H9 (cell line): ENCODE measurements at regions not wholly inside any gene's neighbourhood (a gene's known extent, or its start where the extent isn't known, plus 50 kb on each side); places are given as distances from the start of the nearest gene placed in this dataset.

ENCODE experiments used
- DNase-seq: peaks from one replicate; pipeline ENCODE4 v3.0.0-alpha.2; 2017
- H2AFZ ChIP-seq: one replicate; pipeline ENCODE4 v1.6.1; 2013; ENCODE audit warnings: mild to moderate bottlenecking, low read length, control low read depth, moderate library complexity
- H2AK5ac ChIP-seq: 2 replicates; pipeline ENCODE4 v1.6.1; 2013; ENCODE audit warnings: low read length, control low read depth, mixed read lengths; ENCODE audit not compliant: insufficient read length
- H2BK120ac ChIP-seq: one replicate; pipeline ENCODE4 v1.6.1; 2013; ENCODE audit warnings: low read depth, mild to moderate bottlenecking, low read length, control low read depth, inconsistent platforms; ENCODE audit not compliant: poor library complexity, severe bottlenecking
- H2BK12ac ChIP-seq: 2 replicates; pipeline ENCODE4 v1.6.1; 2013; ENCODE audit warnings: low read length, control low read depth, mixed read lengths, low read depth; ENCODE audit not compliant: insufficient read length
- H2BK15ac ChIP-seq: 2 replicates; pipeline ENCODE4 v1.6.1; 2013; ENCODE audit warnings: low read depth, low read length, control low read depth
- H2BK20ac ChIP-seq: one replicate; pipeline ENCODE4 v1.6.1; 2013; ENCODE audit warnings: low read depth, mild to moderate bottlenecking, low read length, control low read depth, inconsistent platforms; ENCODE audit not compliant: poor library complexity, severe bottlenecking
- H2BK5ac ChIP-seq: 2 replicates; pipeline ENCODE4 v1.6.1; 2013; ENCODE audit warnings: low read length, control low read depth, mixed read lengths; ENCODE audit not compliant: insufficient read length
- H3K14ac ChIP-seq: 2 replicates; pipeline ENCODE4 v1.6.1; 2013; ENCODE audit warnings: low read length, control low read depth; ENCODE audit not compliant: insufficient read depth
- H3K18ac ChIP-seq: 2 replicates; pipeline ENCODE4 v1.6.1; 2013; ENCODE audit warnings: low read depth, mild to moderate bottlenecking, mixed read lengths, low read length, control low read depth; ENCODE audit not compliant: insufficient read length
- H3K23ac ChIP-seq: 2 replicates; pipeline ENCODE4 v1.6.1; 2013; ENCODE audit warnings: low read length, control low read depth, mixed read lengths, low read depth; ENCODE audit not compliant: insufficient read length
- H3K23me2 ChIP-seq: 2 replicates; pipeline ENCODE4 v1.6.1; 2013; ENCODE audit warnings: low read depth, mild to moderate bottlenecking, mixed read lengths, low read length, control low read depth; ENCODE audit not compliant: insufficient read length, poor library complexity, severe bottlenecking
- H3K27ac ChIP-seq: 2 replicates; pipeline ENCODE4 v1.5.1; 2013; ENCODE audit warnings: low read length, control low read depth, mixed read lengths, low read depth; ENCODE audit not compliant: insufficient read length
- H3K27me3 ChIP-seq: 2 replicates; pipeline ENCODE4 v1.6.1; 2013; ENCODE audit warnings: low read length, control low read depth, inconsistent platforms; ENCODE audit not compliant: insufficient read depth
- H3K4ac ChIP-seq: 2 replicates; pipeline ENCODE4 v1.6.1; 2013; ENCODE audit warnings: low read depth, mild to moderate bottlenecking, control low read depth, inconsistent platforms, low read length, moderate library complexity
- H3K4me1 ChIP-seq: 2 replicates; pipeline ENCODE4 v1.6.1; 2013; ENCODE audit warnings: low read length, control low read depth, inconsistent platforms; ENCODE audit not compliant: insufficient read depth
- H3K4me2 ChIP-seq: 2 replicates; pipeline ENCODE4 v1.6.1; 2013; ENCODE audit warnings: low read length, control low read depth, mixed read lengths; ENCODE audit not compliant: insufficient read length, insufficient read depth
- H3K56ac ChIP-seq: 2 replicates; pipeline ENCODE4 v1.6.1; 2013; ENCODE audit warnings: low read depth, mild to moderate bottlenecking, mixed read lengths, low read length, control low read depth; ENCODE audit not compliant: insufficient read length
- H3K79me1 ChIP-seq: 2 replicates; pipeline ENCODE4 v1.6.1; 2013; ENCODE audit warnings: low read depth, mild to moderate bottlenecking, moderate library complexity, low read length, control low read depth, inconsistent platforms; ENCODE audit not compliant: insufficient read depth, poor library complexity, severe bottlenecking
- H3K79me2 ChIP-seq: 2 replicates; pipeline ENCODE4 v1.6.1; 2013; ENCODE audit warnings: low read length, control low read depth, inconsistent platforms; ENCODE audit not compliant: insufficient read depth
- H3K9ac ChIP-seq: 2 replicates; pipeline ENCODE4 v1.6.1; 2013; ENCODE audit warnings: low read length, control low read depth, mixed read lengths; ENCODE audit not compliant: insufficient read length; ENCODE audit errors: extremely low read depth
- H3K9me3 ChIP-seq: one replicate; pipeline ENCODE4 v1.6.1; 2013; ENCODE audit warnings: low read depth, low read length, inconsistent platforms; ENCODE audit not compliant: control insufficient read depth
- H3T11ph ChIP-seq: one replicate; pipeline ENCODE4 v1.6.1; 2013; ENCODE audit warnings: mild to moderate bottlenecking, low read length, control low read depth, inconsistent platforms
- H4K20me1 ChIP-seq: one replicate; pipeline ENCODE4 v1.6.1; 2013; ENCODE audit not compliant: control insufficient read depth, insufficient read length, insufficient read depth
- H4K5ac ChIP-seq: 2 replicates; pipeline ENCODE4 v1.6.1; 2013; ENCODE audit warnings: low read depth, mild to moderate bottlenecking, mixed read lengths, low read length, control low read depth; ENCODE audit not compliant: insufficient read length
- H4K8ac ChIP-seq: replicated peaks from 2 replicates; pipeline ENCODE4 v1.6.1; 2013; ENCODE audit warnings: low read length, control low read depth, mixed read lengths, low read depth; ENCODE audit not compliant: insufficient read length
- H4K91ac ChIP-seq: 2 replicates; pipeline ENCODE4 v1.6.1; 2013; ENCODE audit warnings: low read depth, mild to moderate bottlenecking, moderate library complexity, mixed read lengths, low read length, control low read depth; ENCODE audit not compliant: insufficient read length
- H3K27ac Mint-ChIP-seq, 3 experiments: 2 replicates in 2 of 3; 3 replicates in 1 of 3; pipeline ENCODE4 v1.8.0; 2020 to 2021; ENCODE audit warnings: mixed read lengths in 3 of 3, mild to moderate bottlenecking in 1 of 3, moderate library complexity in 1 of 3
- H3K27me3 Mint-ChIP-seq: 2 replicates; pipeline ENCODE4 v1.8.0; 2021; ENCODE audit warnings: low read depth, mild to moderate bottlenecking, moderate library complexity, mixed read lengths
- H3K36me3 Mint-ChIP-seq, 3 experiments: 2 replicates in 2 of 3; 3 replicates in 1 of 3; pipeline ENCODE4 v1.8.0; 2020 to 2021; ENCODE audit warnings: low read depth in 3 of 3, mixed read lengths in 3 of 3; ENCODE audit not compliant: insufficient read depth in 1 of 3
- H3K4me1 Mint-ChIP-seq, 2 experiments: 2 replicates each; pipeline ENCODE4 v1.8.0; 2020; ENCODE audit warnings: mixed read lengths in 2 of 2
- H3K4me3 Mint-ChIP-seq, 2 experiments: 2 replicates in 1 of 2; 3 replicates in 1 of 2; pipeline ENCODE4 v1.8.0; 2020 to 2021; ENCODE audit warnings: mild to moderate bottlenecking in 2 of 2, mixed read lengths in 2 of 2, moderate library complexity in 1 of 2
- H3K9me3 Mint-ChIP-seq, 2 experiments: 2 replicates in 1 of 2; 3 replicates in 1 of 2; pipeline ENCODE4 v1.8.0; 2020; ENCODE audit warnings: mild to moderate bottlenecking in 2 of 2, mixed read lengths in 2 of 2, moderate library complexity in 1 of 2
- CTCF ChIP-seq: fragments of 200-600 bp; sonication (generic); conservative IDR thresholded peaks from 3 replicates; pipeline ENCODE4 v1.8.0; 2021; ENCODE audit warnings: antibody characterized with exemption, mild to moderate bottlenecking
- WGBS: extraction: QIAGEN DNeasy Blood & Tissue Kit; methylation state at CpG from one replicate; pipeline ENCODE4 v1.1.7; 2013; ENCODE audit warnings: missing lambda C conversion rate, low lambda C conversion rate, mixed read lengths; ENCODE audit not compliant: insufficient read length; ENCODE audit errors: extremely low coverage; 5-methylcytosine and 5-hydroxymethylcytosine counted together

- Histone ChIP-seq H2BK15ac (no peak overlapping the region), H2BK120ac (no peak overlapping the region), H4K5ac (no peak overlapping the region), H2BK12ac (no peak overlapping the region), H2AK5ac (no peak overlapping the region), H3K27me3 (no peaks in the 10 kb centered on the region), H4K20me1 (no peaks in the 10 kb centered on the region), H4K91ac (no peak overlapping the region), H3K18ac (no peak overlapping the region), H4K8ac (no peak overlapping the region), H3K23ac (no peak overlapping the region), H3K9ac (no peak overlapping the region), H3T11ph (no peak overlapping the region), H2AFZ (no peak overlapping the region), H3K79me1 (no peaks in the 10 kb centered on the region), H3K27ac (no peak overlapping the region), H3K4ac (no peak overlapping the region), H2BK20ac (no peak overlapping the region), H3K4me1 (no peaks in the 10 kb centered on the region), H2BK5ac (no peak overlapping the region), H3K79me2 (no peaks in the 10 kb centered on the region), H3K4me2 (no peak overlapping the region), H3K23me2 (no peaks in the 10 kb centered on the region), H3K9me3 (no peaks in the 10 kb centered on the region), H3K14ac (no peak overlapping the region), H3K56ac (no peak overlapping the region)
- Mint-ChIP-seq H3K4me3 (no peak overlapping the region), H3K27ac (no peak overlapping the region), H3K9me3 (peaks cover 19 to 20% of the 10 kb centered on the region in 2 experiments), H3K36me3 (peaks cover 4 to 18% (median 8%) of the 10 kb centered on the region in 3 experiments; a peak in 6 of 7 replicates), H3K4me1 (no peaks in the 10 kb centered on the region), H3K27me3 (no peaks in the 10 kb centered on the region; the same call in 1 of the 2 replicates)
- no CpG with 5 or more reads among the region's 2 CpGs for WGBS
- DNase-seq, result no peak
- TF ChIP-seq CTCF, result no peak
Observed at GRCh38 chr4:71171592-71171991, 167.2 kb upstream of the SLC4A4 start.
